Fibroblast of lung (primary cell): ENCODE measurements at regions not wholly inside any gene's neighbourhood (a gene's known extent, or its start where the extent isn't known, plus 50 kb on each side); places are given as distances from the start of the nearest gene placed in this dataset.

ENCODE experiments used
- EZH2 ChIP-seq: IDR thresholded peaks from 2 replicates; pipeline ENCODE4 v1.5.1; 2012; ENCODE audit warnings: low read length, control low read depth, mild to moderate bottlenecking; ENCODE audit errors: missing control alignments
- TF ChIP-seq, protein P1 (sequence below), 2 donors: IDR thresholded peaks in 1 of 2; conservative IDR thresholded peaks in 1 of 2; 1 replicate in 1 of 2; 2 replicates in 1 of 2; pipeline ENCODE4 v1.5.1; 2011 to 2012; ENCODE audit warnings: low read length in 2 of 2, control low read depth in 1 of 2, inconsistent platforms in 1 of 2, low read depth in 1 of 2, mild to moderate bottlenecking in 1 of 2

DNA sequence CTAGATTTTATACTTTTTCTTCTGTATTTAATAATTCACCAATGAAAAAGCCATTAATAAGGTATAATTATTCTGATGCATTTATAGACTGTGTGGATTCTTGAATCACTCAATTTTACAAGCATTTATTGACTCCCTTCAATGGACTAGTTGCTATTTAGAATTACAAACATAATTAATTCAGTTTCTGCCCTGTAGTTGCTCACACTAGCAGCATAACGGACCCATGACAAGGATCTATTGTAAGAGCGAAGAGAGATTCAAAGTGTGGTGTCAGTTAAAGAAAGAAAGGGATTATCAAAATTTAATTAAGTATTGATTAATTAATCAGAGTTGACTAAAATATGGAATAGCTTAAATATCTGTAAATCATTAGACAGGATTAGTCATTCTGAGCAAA lies 602.6 kb upstream of the PTCHD4 start:
- TF ChIP-seq, protein P1, sequence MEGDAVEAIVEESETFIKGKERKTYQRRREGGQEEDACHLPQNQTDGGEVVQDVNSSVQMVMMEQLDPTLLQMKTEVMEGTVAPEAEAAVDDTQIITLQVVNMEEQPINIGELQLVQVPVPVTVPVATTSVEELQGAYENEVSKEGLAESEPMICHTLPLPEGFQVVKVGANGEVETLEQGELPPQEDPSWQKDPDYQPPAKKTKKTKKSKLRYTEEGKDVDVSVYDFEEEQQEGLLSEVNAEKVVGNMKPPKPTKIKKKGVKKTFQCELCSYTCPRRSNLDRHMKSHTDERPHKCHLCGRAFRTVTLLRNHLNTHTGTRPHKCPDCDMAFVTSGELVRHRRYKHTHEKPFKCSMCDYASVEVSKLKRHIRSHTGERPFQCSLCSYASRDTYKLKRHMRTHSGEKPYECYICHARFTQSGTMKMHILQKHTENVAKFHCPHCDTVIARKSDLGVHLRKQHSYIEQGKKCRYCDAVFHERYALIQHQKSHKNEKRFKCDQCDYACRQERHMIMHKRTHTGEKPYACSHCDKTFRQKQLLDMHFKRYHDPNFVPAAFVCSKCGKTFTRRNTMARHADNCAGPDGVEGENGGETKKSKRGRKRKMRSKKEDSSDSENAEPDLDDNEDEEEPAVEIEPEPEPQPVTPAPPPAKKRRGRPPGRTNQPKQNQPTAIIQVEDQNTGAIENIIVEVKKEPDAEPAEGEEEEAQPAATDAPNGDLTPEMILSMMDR (conservative IDR thresholded peaks at IDR 0.05 in 1 of 2, IDR thresholded peaks at IDR 0.05 in 1 of 2; ENCODE audit: low read depth in 1 of 2, low read length in 2 of 2): no peak
- TF ChIP-seq EZH2: no peak
